Stimulated activated CD4-positive, alpha-beta T cell treated with anti-CD3 and anti-CD28 coated beads, Interleukin-4, amount 100 ng/mL, for 48 hours (primary cell): ENCODE measurements at regions not wholly inside any gene's neighbourhood (a gene's known extent, or its start where the extent isn't known, plus 50 kb on each side); places are given as distances from the start of the nearest gene placed in this dataset.

Experiments
- DNase-seq, 2 donors: peaks; one replicate each; pipeline ENCODE4 v3.0.0-alpha.2; 2020; ENCODE audit warnings: low read depth in 2 of 2

GRCh38 chr2:120917886-120918285 is 182.2 kb downstream of the GLI2 start:
- no peak for DNase-seq

DNA sequence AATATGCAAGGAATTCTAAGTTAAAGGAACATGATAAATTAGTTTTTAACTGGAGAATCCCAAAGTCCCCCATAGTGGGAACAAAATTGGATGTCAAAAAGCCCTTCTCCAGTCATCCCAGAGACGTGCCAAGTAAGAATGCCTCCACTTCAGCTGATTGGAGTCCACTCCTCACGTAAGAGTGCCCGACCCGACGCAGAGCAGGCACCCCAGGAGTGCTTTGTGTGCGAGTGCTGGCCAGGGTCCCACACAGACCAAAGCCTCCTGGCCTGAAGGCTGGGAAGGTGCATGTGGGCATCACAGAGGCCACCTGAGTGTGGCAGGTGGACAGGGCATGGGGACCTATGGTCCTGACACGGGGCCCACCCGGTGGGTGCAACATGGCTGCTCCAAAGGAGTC is 183.5 kb downstream of the GLI2 start:
- no peak for DNase-seq

GRCh38 chr2:120919771-120920453 is 184.2 kb downstream of the GLI2 start:
- DNase-seq: no peak

GRCh38 chr2:120920454-120921148 is 184.9 kb downstream of the GLI2 start:
- DNase-seq: no peak

DNA sequence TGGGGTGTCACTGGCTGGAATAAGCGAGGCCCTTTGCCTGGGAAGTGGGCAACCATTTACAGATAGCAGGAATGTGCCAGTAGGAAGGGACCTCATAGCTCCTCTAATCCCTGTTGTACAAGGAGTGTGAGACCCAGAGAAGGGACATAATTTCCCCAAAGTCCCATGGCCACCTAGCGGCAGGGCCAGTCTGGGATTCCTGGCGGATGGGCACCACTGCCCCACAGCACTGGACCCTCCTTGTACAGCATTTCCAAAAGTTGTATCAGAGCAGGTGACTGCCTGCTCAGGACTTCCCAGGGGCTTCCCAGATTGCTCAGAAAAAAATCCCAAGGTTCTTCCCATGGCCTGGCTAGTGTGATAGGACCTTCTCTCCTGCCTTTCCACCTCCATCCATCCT is 185.8 kb downstream of the GLI2 start:
- no peak for DNase-seq

GRCh38 chr2:120922571-120923332 is 187.1 kb downstream of the GLI2 start:
- no peak for DNase-seq

- no peak for DNase-seq
These were observed 187.8 kb downstream of the GLI2 start for GRCh38 chr2:120923426-120923825.

DNA sequence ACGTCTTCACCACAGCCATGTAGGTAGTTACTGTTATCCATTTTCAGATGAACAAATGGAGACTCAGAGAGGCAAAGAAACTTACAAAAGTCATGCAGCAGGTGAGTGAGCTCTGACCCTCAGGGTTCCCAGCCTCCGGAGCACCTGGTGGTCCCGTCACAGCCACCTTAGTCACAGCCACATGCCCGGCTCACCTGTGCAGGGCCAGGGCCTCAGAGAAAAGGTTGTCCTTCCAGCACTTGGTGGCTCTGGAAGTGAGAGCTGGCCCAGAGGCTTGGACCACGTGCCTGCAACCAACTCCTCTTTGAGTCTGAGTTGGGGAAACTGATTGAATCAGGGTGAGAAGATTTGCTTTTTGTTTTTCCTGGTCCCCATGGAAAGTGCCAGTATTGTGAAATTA is 189.3 kb downstream of the GLI2 start:
- no peak for DNase-seq

GRCh38 chr2:120926463-120927264 is 191.0 kb downstream of the GLI2 start:
- DNase-seq: no peak

- no peak for DNase-seq
These were observed 191.6 kb downstream of the GLI2 start for GRCh38 chr2:120927265-120927628.

DNA sequence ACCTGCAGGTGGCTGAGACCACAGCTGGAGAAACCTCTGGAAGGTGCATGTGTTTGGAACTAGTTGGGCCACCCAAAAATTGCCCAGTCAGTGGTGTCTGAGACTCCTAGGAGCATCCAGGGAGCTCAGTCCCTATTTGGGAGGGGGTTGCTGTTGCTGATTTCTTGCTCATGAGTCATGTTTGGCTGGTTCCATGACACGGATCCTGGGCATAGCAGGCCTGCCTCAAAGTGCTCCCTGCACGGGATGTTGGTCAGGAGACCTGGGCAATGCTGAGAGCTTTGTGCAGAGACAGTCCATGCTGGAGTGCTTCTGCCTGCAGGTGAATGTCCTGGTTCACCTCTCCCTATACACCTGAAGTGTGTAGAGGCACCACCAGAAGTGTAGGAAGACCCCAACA is 194.2 kb downstream of the GLI2 start:
- DNase-seq: no peak

- DNase-seq: no peak
These were observed 194.6 kb downstream of the GLI2 start for GRCh38 chr2:120930236-120930635.

GRCh38 chr2:120930864-120931263 is 195.2 kb downstream of the GLI2 start:
- no peak for DNase-seq

- DNase-seq: no peak
These were observed 196.8 kb downstream of the GLI2 start for GRCh38 chr2:120932472-120932871.

GRCh38 chr2:120932881-120933280 is 197.2 kb downstream of the GLI2 start:
- no peak for DNase-seq

DNA sequence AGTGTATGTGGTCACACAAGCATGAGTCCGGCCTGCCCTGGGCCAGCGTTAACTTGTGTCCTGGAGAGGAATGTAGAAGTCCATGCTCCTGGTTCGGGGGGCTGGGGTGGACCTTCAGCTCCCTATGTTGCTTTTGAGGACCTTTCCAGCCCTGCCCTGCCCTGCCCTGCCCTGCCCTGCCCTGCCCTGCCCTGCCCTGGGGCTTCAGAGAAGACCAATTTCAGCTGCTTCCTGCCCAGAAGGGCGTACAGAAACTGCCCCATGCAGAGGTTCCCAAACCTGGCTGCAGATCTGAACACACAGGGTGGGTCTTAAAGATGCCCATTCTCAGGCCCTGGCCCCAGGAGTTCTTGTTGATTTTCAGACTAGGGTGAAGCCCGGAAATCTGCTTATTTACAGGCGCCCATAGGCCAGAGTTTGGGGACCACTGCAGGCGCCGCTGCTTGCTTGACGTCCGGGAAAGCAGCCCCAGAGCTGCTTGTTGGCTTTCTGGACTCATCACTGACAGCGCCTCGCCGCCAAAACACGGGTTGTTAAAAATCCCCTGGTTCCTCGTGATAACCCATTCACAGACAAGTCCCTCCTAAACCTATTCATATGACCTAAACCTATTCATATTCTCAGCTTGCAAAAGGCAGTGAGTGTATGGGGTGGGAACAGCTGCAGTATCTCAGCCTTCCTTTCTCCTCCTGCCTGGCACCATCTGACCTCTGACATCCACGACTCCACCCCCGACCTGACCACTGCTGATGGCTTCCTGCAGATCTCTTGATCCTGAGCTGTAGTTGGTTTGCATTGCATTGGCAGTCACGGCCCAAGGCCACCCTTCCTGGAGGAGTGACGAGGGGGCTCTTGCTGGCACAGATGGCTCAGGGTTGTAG is 198.3 kb downstream of the GLI2 start:
- no peak for DNase-seq

DNA sequence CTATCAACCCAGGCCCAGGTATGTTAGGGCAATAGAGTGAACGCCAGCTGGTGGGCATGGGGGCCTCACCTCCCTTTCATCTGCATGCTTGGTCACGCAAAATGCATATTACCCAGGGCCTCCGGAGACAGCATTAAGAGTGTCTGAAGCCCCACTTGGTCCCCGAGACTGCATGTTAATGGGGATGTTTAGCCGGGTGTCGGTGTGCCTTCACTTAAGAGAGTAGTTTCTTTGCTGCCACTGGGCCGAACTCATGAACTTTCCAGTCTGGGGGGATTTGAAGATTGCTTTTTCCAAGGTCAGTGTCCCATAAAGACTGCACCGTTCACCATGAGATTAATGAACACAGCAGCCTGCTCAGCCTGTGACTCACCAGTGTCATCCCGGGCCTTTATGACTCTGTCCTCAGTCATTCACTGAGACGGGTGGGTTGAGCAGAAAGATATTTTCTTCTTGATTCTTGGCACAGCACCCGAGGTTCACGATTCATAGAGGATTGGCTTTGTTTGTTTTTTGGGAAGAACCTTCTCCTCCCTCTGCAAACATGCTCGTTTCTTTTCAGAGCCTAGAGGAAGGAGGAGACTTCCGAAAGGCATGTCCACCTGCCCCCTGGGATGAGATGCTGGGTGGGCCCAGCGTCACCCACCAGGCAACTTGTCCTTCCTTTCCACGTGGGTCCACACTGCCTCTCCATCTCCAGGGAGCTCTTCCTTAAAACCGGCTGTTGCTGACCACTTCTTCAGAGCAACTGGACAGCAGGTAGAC is 199.1 kb downstream of the GLI2 start:
- no peak for DNase-seq

GRCh38 chr2:120935339-120936313 is 200.0 kb downstream of the GLI2 start:
- no peak for DNase-seq
